ENCODE measurements at regions not wholly inside any gene's neighbourhood (a gene's known extent, or its start where the extent isn't known, plus 50 kb on each side); places are given as distances from the start of the nearest gene placed in this dataset.

GRCh38 chr18:45398448-45398847 is 216.8 kb upstream of the SLC14A2 start:
- no peaks in the 10 kb centered on the region for H3K79me1 ChIP-seq (ENCODE audit: low read depth in 1 of 2, low read length in 2 of 2)
- no peak overlapping the region for H2BK20ac ChIP-seq (ENCODE audit: low read depth, low read length)
- no peak overlapping the region for H3K18ac ChIP-seq (ENCODE audit: low read depth, low read length)
- in situ Hi-C loops (cut with MboI; ENCODE audit: low sequenced_read_pairs) (loop anchor here (25.0 kb wide), 1 partner anchor 1761 kb away; no protein-coding TSS in a partner anchor), intact Hi-C loops (cut with micrococcal nuclease) (no loop called here), dilution Hi-C loops (cut with HindIII; ENCODE audit: low sequenced_read_pairs, unreplicated experiment) (no loop called here)
- H3K56ac ChIP-seq (ENCODE audit: extremely low read depth, insufficient read depth, low read length), result no peak overlapping the region
- TF ChIP-seq RCOR1 (IDR thresholded peaks at IDR 0.05; ENCODE audit: insufficient replicate concordance, low read length) (no peak), CEBPB (IDR thresholded peaks at IDR 0.05; ENCODE audit: low read depth, low read length) (no peak), SMC3 (IDR thresholded peaks at IDR 0.05; ENCODE audit: low read depth, low read length) (no peak), USF2 (IDR thresholded peaks at IDR 0.05; ENCODE audit: low read depth, low read length) (no peak), RFX5 (IDR thresholded peaks at IDR 0.05; ENCODE audit: low read depth, low read length) (no peak), NFE2L2 (IDR thresholded peaks at IDR 0.05; ENCODE audit: low read depth, low read length) (no peak), FOS (IDR thresholded peaks at IDR 0.05; ENCODE audit: low read depth, low read length) (no peak), MXI1 (IDR thresholded peaks at IDR 0.05; ENCODE audit: borderline replicate concordance, low read depth, low read length) (no peak), CHD1 (IDR thresholded peaks at IDR 0.05; ENCODE audit: low read depth, low read length) (no peak), ELK1 (IDR thresholded peaks at IDR 0.05; ENCODE audit: borderline replicate concordance, low read depth, low read length) (no peak), CTCF (conservative IDR thresholded peaks at IDR 0.05; ENCODE audit: low read depth, low read length) (no peak), POLR2A (IDR thresholded peaks at IDR 0.05; ENCODE audit: low read depth, low read length) (no peak), RAD21 (IDR thresholded peaks at IDR 0.05; ENCODE audit: low read length) (no peak), MAZ (IDR thresholded peaks at IDR 0.05; ENCODE audit: borderline replicate concordance, low read depth, low read length) (no peak), BHLHE40 (IDR thresholded peaks at IDR 0.05; ENCODE audit: low read depth, low read length) (no peak), MAFK (IDR thresholded peaks at IDR 0.05; ENCODE audit: low read depth, low read length) (no peak)
- no peak overlapping the region for H3K4me3 ChIP-seq (ENCODE audit: insufficient read depth, low read depth, low read length)
- H4K20me1 ChIP-seq (ENCODE audit: insufficient read depth, low read length), result no peaks in the 10 kb centered on the region
- CTCF ChIA-PET, result interaction anchor here (0.5 kb wide), 1 partner anchor 1258 kb away, joined by 5 read pairs; no protein-coding TSS in a partner anchor
- no CpG with 5 or more reads among the region's 3 CpGs for WGBS, 2 experiments (ENCODE audit: extremely low coverage in 2 of 2, insufficient read length in 1 of 2)
- H3K4me1 ChIP-seq (ENCODE audit: control insufficient read depth, insufficient read depth, low read length), result no peaks in the 10 kb centered on the region
- no peak overlapping the region for H2AFZ ChIP-seq (replicated peaks; ENCODE audit: low read length, poor library complexity)
- H3K23ac ChIP-seq (ENCODE audit: low read depth, low read length), result no peak overlapping the region
- H4K8ac ChIP-seq (ENCODE audit: low read depth in 2 of 2, low read length in 2 of 2), result no peak overlapping the region
- no peak overlapping the region for H3K4me2 ChIP-seq (ENCODE audit: low read depth, low read length)
- ATAC-seq (ENCODE audit: low read depth) (no peak), DNase-seq (no peak)
- BruUV-seq (replicated peaks), result no TSS peak
- no peak overlapping the region for H4K5ac ChIP-seq (ENCODE audit: low read depth, low read length)
- H2BK15ac ChIP-seq (ENCODE audit: low read depth, low read length), result no peak overlapping the region
- no peaks in the 10 kb centered on the region for H3K9me3 ChIP-seq (ENCODE audit: control insufficient read depth, insufficient read depth, low read length)
- no peaks in the 10 kb centered on the region for H3K9me1 ChIP-seq (ENCODE audit: insufficient read depth, low read length)
- H3K27me3 ChIP-seq (ENCODE audit: control insufficient read depth, insufficient read depth, low read length), result no peaks in the 10 kb centered on the region
- no peaks in the 10 kb centered on the region for H3K36me3 ChIP-seq (ENCODE audit: control insufficient read depth, insufficient read depth, low read length)
- POLR2A ChIA-PET (ENCODE audit: unreplicated experiment), result no interaction called here
- H3K27ac ChIP-seq (ENCODE audit: insufficient read depth, low read length), result no peak overlapping the region
- no peak overlapping the region for H3K14ac ChIP-seq (replicated peaks; ENCODE audit: low read depth, low read length)
- H4K91ac ChIP-seq (ENCODE audit: insufficient read depth, low read depth, low read length), result no peak overlapping the region
- no peak overlapping the region for H3K4ac ChIP-seq (ENCODE audit: low read depth, low read length)
- no peak overlapping the region for H3K9ac ChIP-seq (ENCODE audit: low read depth, low read length)
- no peak overlapping the region for H2BK5ac ChIP-seq (ENCODE audit: low read depth, low read length, poor library complexity, severe bottlenecking)
- H2AK5ac ChIP-seq (ENCODE audit: low read depth, low read length), result no peak overlapping the region
- no peak overlapping the region for H2BK120ac ChIP-seq (ENCODE audit: low read depth, low read length)
- H2AK9ac ChIP-seq (replicated peaks; ENCODE audit: low read depth, low read length, poor library complexity), result no peak overlapping the region

All from IMR-90 (cell line).